LNCaP clone FGC (cell line): ENCODE measurements at regions not wholly inside any gene's neighbourhood (a gene's known extent, or its start where the extent isn't known, plus 50 kb on each side); places are given as distances from the start of the nearest gene placed in this dataset.

Experiments used
- DNase-seq: peaks from one replicate; pipeline ENCODE4 v3.0.0-alpha.2; 2011; ENCODE audit warnings: low read depth
- H3K4me3 ChIP-seq: 2 replicates; pipeline ENCODE4 v1.5.1; 2011; ENCODE audit warnings: mild to moderate bottlenecking, low read depth, low read length, control low read depth
- TF ChIP-seq, protein P1 (sequence below): IDR thresholded peaks from 2 replicates; pipeline ENCODE4 v1.5.1; 2012; ENCODE audit warnings: mild to moderate bottlenecking; ENCODE audit not compliant: control insufficient read depth, insufficient read depth; ENCODE audit errors: extremely low read depth

DNA sequence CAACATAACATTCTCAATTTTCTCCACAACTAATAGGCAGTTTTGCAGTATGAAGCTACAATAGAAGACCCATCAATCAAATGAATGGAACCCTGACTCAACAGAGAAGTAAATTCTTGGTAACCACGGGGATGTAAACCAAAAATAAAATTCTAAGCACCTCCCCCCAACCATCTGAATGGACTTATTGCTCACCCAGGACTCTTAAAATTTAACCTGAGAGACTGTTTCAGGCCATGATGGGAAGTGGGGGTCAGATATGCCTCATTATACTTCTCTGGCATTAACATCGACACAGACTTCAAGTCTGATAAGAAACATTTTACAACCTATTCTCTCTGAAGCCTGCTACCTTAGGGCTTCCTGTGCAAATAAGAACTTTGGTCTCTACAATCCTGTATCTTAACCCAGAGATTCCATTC, 620.9 kb downstream of the TLL1 start:
- TF ChIP-seq, protein P1, sequence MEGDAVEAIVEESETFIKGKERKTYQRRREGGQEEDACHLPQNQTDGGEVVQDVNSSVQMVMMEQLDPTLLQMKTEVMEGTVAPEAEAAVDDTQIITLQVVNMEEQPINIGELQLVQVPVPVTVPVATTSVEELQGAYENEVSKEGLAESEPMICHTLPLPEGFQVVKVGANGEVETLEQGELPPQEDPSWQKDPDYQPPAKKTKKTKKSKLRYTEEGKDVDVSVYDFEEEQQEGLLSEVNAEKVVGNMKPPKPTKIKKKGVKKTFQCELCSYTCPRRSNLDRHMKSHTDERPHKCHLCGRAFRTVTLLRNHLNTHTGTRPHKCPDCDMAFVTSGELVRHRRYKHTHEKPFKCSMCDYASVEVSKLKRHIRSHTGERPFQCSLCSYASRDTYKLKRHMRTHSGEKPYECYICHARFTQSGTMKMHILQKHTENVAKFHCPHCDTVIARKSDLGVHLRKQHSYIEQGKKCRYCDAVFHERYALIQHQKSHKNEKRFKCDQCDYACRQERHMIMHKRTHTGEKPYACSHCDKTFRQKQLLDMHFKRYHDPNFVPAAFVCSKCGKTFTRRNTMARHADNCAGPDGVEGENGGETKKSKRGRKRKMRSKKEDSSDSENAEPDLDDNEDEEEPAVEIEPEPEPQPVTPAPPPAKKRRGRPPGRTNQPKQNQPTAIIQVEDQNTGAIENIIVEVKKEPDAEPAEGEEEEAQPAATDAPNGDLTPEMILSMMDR: no peak
- DNase-seq: no peak
- H3K4me3 ChIP-seq: no peak overlapping the region

DNA sequence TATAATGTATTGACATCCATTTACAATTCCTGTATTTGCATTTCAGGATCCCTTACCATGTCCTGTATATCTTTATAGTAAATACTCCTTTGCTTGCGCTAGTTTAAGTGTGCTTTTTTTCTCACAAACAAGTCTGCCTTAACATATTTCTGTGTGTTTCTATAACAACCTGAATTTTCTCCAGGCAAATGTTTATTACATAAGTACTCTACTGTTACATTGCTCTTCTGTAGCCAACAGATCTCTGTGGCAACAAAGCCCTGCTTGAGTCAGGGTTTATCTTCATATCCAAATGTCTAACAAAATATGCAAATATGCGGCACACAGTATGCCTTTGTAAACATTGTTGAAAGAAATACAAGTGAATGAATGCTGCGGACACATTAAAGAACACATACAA, 625.5 kb downstream of the TLL1 start:
- TF ChIP-seq, protein P1: no peak
- no peak overlapping the region for H3K4me3 ChIP-seq
- no peak for DNase-seq

DNA sequence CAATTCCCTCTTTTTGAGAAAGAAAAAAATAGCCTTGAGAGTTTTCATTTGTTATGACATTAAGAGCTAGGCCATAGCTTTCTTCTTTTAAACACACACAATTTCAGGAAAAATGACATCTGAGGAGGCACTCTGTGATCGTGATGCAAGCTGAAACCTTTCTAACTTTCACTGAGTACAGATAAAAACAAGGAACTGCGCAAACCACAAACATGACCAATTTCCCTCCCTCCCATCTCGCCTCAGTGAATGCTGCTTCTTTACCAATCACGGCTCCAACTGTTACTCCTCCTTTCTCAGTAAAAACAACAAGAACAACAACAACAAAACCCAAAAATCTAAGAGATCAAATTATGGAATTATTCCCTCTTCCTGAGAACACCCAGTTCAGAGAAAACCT, 626.8 kb downstream of the TLL1 start:
- TF ChIP-seq, protein P1: no peak

DNA sequence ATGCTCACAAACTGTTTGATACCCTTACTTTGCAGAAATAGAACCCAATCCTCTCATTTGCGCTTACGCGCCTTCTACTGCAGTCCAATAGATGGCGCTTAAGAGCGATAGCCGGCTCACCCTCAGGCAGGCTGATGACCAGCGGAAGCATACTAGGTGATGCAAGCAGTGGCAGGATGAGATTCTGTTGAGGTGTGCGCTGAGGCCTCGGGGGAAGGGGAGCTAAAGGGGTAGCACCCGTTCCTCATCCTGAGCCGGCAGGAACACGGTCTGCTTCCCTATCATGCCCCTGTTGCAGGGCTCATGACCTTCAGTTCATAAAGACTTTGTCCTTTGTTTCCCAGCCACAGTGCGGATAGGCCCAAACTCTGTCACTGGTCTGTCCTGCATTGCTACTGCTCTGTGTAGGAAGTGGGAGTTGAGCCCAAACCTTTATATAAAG, 628.9 kb downstream of the TLL1 start:
- H3K4me3 ChIP-seq: no peak overlapping the region
- TF ChIP-seq, protein P1: peak; percentile 85
- DNase-seq: peak; percentile 10

More for the DNA sequence above, 626.8 kb downstream of the TLL1 start:
- no peak for DNase-seq
- no peak overlapping the region for H3K4me3 ChIP-seq

DNA sequence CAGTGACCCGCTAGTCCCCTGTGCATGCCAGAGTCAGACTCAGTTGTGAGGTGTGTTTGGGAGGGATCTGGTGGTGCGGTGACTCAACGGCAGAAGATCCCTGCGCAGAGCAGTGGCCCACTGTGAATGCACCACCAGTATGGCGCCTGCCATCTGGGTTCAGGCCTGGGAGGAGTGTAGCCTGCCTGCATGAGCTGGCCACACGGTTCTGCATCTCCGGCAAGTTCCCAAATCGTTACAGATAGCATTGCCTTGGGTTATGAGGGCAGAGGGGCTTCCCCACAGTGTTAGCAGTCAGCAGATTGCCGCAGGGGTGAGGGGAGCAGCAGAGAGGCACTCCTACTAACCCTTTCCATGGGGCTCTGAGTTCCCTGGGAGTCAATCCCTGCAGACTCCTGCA, 629.6 kb downstream of the TLL1 start:
- no peak for DNase-seq
- no peak overlapping the region for H3K4me3 ChIP-seq
- TF ChIP-seq, protein P1: no peak

DNA sequence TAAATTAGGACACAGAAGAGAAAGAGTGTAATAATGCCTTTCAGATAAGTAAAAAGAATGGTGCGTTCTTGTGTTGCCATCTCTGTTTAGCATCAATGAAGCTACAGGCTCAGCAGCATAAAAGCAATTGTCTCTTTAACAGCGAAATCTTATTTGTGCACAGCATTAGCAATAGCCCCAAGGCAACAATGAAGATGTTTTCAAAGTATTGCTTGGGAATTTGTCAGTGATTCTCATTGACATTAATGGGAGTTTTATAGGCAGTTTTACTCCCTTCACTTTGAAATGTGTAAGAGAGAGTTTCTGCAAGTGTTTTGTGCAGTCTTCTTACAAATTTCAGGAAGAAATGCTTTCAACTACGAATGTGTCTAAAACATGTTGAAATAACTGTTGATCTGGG, 633.0 kb downstream of the TLL1 start:
- TF ChIP-seq, protein P1: no peak
- H3K4me3 ChIP-seq: no peak overlapping the region
- DNase-seq: no peak

DNA sequence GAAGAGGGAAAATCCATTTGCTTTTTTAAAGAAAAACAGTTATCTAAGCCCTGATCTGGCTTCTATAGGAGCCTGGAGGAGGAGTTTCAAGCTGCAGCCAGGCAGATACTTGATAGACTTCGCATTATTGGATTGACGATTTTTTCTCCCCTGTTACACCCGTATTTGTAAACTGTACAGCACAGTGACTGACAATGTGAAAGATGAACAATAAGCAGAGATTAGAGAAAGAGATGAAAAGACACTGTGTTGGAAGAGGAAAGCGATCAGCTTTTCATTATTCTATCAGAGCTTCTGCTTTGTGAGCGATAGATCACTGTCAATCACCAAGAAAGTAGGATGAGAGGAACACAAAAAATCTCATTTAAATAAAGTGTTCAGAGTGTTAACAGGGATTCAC, 639.2 kb downstream of the TLL1 start:
- TF ChIP-seq, protein P1: no peak
- DNase-seq: no peak
- H3K4me3 ChIP-seq: no peak overlapping the region
